Stimulated activated CD4-positive, alpha-beta T cell treated with anti-CD3 and anti-CD28 coated beads, Interleukin-12 subunit alpha, Interleukin-12 subunit beta, amount 100 ng/mL, for 4 hours (primary cell): ENCODE measurements at regions not wholly inside any gene's neighbourhood (a gene's known extent, or its start where the extent isn't known, plus 50 kb on each side); places are given as distances from the start of the nearest gene placed in this dataset.

Source experiments
- DNase-seq: peaks from one replicate; pipeline ENCODE4 v3.0.0-alpha.2; 2020

DNA sequence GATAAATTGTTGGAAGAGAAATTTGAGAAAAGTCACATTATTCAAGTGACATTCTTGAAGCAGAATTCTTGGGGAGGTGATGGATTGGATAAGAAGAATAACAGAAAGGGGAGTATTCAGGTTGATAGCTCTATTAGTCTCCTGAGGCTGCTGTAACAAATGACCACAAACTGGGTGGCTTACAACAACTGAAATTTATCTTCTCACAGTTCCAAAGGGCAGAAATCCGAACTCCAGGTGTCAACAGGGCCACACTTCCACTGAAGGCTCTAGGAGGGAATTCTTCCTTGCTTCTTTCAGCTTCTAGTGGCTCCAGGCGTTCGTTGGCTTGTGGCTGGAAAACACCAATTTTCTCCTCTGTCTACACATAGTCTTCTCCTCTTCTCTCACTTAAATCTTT, 99.8 kb downstream of the TES start:
- DNase-seq = no peak

DNA sequence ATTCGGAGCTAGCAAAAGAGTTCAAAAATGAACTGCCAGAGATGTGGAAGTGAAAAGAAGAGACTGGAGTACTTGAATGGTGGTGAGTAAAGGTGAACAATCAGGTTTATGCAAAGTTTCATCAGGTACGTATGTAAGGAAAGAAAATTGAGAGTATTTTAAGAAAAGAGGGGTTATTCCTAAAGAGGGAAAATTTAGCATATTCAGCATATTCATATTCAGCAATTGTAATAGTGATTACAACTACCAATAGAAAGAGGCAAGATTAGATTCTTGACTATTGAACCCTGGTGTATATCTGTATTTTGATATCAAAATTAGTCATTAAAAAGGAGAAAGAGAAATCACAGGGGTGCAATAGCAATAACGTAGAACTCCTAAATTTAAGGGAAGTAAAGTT, 100.9 kb downstream of the TES start:
- no peak for DNase-seq

DNA sequence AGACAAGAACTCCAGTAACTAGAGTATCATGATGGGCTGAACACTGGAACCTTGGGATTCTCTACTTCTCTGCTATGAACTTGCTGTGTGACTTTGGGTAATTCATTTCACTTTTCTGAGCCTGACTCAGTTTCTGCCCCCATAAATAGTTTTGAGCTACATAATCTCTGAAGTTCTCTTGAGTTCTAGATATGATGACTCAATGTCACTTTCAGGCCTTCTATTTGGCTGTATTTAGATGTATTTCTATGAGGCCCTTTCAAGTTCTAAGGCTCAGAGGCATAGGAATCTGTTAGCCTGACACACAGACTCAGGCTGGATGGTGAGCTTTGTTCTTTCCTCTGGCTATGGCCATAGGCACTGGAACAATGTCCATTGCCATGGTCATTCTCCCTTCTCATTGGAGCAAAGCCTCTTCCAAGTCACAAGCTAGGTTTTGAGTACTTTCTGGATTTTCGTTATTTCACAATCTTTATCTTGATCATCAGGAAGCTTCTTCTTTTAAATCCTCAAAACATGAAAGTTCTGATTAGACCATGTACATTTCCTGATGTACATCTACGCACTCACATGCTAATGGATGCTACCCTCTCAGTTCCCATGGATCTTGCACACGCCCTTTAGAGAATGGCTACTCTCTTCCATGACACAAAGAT, 101.6 kb downstream of the TES start:
- no peak for DNase-seq

DNA sequence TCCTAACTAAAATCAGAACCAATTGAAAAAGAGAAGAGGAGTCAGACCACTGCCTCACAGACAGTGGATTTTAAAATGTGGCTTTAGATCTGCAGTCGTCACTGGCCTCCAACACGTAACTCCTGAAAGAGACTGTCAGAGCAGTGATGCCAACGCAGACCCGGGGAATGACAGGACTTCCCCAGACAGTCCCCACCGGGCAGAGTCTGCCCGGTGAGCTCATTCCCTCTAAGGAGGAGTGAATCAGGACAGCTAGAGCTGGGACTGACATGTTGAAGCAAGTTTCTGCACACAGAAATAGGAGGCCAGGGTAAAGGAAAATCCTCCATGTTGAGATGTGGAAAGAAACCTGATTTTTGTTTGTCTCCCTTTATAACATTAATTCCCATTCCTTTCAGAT, 105.0 kb downstream of the TES start:
- DNase-seq = no peak

DNA sequence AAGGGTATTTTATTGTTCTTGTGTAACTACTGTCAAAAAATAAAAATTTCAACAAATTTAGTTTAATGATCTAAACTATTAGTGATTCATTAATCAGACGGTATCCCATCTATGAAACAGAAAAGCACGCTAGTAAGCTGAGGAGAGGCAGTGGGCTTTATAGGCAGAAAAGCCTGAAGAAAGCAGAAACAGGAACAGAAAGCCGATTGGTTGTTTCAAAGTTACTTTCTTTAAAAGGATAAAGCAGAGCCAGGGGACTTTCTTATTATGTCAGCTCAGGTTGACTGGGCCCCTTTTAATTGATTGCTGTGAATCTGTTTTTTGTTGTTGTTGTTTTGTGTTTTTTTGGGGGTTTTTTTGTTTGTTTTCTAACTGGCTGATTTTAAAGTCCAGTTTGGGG, 105.5 kb downstream of the TES start:
- no peak for DNase-seq

DNA sequence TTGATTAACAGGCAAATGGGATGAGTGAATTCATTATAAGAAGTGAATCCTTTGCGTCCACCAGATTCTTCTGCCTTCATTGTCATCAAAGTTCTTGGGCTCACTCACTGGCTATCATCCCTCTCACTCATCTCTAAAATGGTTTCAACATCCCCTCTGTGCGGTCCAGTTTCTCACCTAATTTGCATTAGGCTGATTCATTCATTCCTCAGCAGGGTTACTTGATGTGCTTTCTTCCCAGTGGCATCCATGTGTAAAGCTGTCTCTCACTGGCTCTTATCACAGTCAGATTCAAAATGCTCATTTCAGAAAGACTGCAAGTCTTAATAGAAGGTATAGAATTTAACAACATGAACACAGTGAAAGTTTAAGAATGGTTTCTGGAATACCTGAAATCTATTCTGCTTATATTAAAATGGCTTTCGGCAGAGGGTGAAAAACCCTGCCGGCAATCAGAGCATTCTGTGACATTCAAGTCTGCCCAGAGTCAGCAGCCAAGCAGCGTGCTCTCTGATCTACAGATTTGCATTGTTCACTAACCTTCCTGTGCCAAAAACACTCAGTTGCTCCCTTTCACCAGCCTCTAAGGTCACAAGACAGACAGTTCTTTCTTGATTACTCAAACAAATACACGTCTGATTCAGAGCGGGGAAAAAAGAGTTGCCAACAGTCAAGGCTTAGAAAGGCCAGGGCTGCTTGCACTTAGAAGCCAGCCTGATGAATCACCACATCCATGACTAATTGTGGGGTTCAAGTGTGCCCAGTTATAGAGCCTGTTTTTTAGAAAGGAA, 106.7 kb downstream of the TES start:
- DNase-seq = peak; percentile 1

DNA sequence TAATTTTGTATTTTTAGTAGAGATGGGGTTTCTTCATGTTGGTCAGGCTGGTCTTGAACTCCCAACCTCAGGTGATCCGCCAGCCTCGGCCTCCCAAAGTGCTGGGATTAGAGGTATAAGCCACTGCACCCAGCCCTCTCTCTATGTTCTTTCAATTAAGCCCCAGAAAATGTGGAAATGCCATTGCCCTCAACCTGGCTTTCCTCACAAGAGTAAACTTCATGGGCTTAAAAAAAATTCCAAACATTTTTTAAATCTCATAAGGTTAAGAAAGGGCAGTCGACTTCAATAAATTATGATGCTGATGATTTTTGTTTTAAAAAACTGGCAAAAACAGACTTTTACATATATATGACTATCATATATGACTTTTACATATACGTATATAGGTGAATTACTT, 107.6 kb downstream of the TES start:
- DNase-seq = no peak

DNA sequence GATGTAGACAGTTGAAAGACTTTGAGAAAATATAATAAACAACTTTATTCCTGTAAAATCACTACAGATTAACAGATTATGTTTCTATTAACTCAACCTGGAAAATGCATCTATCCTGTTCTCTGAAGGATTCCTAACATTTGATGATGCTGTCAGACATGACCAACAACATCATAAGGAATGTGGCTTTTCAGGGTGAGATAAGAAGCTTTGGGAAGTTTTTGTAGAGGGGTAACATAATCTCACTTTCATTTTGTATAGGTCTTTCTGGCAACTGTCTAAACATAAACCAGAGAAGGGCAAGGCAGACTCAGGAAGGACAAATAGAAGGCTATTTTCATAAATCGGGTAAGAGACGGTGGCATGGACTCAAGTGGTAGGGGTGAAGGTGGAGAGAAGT, 112.2 kb downstream of the TES start:
- no peak for DNase-seq

DNA sequence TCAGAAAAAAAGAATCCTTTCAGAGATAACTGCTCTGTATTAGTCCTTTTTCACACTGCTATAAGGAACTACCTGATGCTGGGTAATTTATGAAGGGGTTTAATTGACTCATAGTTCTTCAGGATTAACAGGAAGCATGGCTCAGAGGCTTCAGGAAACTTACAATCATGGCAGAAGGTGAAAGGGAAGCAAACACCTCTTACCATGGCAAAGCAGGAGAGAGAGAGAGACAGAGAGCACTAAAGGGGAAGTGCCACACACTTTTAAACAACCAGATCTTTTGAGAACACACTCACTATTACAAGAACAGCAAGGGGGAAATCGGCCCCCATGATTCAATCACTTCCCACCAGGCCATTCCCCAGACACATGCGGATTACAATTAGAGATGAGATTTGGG, 114.2 kb downstream of the TES start:
- no peak for DNase-seq

DNA sequence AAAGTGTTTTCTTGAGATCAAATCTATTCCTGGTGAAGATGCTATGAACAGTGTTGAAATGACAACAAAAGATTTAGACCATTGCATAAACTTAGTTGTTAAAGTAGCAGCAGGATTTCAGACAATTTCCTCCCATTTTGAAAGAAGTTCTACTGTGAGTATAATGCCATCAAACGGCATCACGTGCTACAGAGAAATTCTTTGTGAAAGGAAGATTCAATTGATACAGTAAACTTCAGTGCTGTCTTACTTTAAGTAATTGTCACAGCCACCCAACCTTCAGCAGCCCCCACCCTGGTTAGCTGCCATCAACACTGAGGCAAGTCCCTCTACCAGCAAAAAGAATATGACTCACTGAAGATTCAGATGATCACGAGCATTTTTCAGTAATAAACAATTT, 115.2 kb downstream of the TES start:
- no peak for DNase-seq

DNA sequence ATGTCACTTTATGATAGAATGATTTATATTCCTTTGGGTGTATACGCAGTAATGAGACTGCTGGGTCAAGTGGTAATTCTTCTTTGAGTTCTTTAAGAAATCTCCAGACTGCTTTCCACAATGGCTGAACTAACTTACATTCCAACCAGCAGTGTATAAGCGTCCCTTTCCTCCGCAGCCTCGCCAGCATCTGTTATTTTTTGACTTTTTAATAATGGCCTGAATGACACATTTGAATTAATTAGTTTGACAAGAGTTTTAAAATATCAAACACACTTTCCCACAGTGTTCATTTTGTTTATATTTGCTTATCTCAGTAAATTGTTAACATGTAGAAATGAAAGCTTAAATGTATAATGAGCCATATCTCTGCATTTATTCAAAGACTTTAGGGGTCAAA, 116.8 kb downstream of the TES start:
- DNase-seq = no peak

DNA sequence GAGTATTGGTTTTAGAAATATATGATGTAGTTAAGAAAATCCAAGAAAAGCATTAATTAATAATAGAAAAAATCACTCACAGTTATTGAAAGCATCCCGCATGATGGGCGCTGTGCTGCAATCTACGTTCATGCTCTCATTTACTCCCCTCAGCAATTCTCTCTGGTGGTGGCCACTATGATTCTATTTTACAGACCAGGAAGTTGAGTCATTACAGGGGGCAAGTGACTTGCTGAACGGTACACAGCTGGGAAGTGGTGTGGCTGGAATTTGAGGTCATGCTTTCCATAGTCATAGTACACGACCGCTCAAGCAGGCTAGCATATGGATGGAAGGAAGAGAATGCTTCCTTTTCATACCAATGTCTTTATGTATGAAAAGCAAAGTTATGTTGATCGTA, 117.4 kb downstream of the TES start:
- no peak for DNase-seq

DNA sequence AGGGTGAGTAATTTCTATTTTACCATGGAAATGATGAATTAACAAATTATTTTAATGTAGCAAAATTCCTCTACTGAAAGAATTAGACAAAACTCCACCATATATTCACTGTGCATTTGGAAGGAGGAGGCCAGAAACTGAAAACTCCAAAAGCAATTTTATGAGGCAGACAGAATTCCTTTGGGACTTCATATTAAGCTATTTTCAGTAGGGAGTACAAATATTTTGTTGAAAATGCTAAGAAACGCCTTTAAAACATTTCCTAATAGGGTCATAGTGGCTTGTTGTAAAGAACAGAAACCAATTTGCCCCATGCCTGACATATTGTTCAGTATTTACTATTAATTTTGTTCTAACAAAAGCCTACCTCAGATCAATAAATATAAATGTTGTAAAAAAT, 117.8 kb downstream of the TES start:
- no peak for DNase-seq

DNA sequence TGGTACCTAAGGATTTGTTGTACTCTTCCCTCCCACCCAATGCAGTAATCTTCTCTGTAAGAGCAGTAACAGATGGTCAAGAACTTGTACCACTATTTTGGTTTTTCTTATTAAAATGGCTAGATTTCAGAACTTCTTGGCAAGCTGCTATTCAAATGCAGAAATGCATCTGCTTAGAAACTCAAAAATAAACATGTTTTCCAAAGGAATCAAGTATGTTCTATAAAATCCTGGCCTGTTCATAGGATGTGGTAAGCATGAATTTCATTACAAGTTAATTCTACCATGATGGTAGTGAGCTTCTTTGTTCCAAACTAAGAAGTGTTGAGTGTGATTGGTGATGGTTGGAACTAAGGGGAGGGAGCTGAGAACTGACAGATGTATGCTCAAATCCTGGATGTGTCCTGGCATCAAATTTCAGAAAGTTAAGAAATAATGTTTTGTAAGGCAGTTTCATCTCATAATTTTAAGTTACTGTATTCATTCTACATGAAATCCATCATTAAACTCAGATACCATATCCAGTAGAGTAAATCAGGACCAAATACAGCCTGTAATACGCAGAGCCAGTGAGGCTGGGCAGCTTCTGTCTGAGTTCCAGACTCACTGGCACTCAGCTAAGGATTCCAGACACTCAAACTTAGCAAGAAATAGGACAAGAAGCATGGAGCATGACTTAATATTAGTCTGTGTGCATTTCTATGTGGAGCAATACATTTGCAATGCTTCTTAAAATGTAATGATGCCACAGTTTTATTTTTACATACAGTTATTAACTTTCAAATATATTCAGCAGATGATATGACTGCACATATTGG, 119.6 kb downstream of the TES start:
- no peak for DNase-seq

DNA sequence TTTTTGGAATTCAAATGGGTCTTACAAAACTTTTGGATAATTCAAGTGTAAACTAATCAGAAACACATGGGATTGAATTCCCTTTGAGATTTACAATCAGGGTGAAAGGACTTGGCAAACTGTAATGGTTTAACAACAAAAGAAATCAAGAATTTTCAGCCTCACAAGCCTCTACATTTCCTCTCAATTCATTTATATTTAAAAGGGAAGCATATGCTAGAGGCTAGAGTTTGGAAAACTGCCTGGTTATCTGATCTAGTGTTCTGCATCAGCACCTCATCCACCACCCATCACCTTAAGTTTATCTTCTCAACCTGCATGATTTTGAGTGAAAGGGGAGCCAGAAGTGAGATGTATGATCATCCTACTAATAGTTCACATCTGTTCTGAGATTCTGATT, 120.7 kb downstream of the TES start:
- no peak for DNase-seq

DNA sequence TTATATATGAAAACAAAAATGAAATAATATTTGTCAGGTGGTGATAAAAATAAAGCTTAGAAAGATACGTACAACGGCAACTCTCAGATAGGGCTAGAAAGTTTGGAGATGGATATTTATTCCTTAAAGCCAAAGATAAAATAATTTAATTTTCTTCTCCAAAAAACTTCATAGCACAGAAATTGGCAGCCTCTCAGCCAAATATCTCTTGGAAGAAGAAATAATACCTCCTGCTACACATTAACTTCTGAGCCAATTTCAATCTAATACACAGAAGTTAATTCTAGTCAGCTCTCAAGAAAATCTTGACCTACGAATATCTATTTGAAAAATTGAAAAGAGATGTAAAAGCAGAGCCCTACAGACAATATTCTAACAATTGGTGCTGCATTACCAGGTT, 122.4 kb downstream of the TES start:
- no peak for DNase-seq

DNA sequence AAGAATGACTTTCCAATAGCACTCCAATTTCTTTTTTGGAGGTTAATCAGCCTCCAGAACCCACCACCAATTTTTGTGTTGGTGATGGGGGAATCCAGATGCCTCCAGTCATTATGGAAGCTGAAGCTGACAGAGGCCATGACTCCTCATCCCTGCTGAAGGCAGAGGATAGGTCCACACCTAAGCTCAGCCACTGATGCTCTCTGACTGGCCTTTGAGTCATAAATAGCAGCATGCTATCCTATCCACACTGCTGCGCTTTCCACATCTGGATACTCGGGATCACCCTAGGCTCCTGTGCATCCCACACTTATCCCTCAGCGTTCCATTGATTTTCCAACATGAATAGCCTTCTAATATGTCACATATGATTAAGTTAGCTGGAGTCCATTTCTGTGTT, 124.2 kb downstream of the TES start:
- DNase-seq = no peak

DNA sequence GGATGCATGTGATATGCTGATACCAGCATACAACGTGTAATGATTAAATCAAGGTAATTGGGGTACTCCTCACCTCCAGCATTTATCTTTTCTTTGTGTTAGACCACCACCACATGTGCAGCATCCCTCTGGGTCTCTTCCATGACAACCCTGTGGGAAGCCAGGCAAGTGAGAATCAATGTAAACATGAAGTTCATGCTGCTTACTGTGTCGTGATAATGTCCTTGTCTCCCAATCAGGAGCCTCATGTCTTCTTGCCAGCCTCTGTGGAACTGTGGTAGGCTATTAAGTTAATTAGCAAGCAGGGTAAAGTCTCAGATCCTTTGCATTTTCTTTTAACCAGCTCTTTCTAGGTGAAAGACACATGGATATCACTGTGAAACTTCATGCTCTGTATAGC, 126.7 kb downstream of the TES start:
- no peak for DNase-seq

DNA sequence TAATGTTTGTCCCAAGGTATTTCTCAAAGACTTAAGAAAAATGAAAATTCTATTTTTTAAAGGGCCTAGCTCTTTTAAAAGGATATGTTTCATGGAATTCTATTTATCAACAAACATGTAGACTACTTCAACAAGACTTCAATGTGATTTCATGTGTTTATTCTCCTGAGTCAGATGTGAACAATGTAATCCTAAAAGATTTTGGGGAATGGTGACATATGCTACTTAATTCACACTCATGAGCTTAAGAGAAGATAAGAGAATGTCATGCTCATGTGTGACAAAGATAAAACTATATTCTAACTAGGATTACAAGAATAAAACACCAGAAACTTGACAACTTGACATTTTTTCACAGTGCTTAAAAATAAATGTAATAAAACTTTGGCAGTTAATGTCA, 127.5 kb downstream of the TES start:
- no peak for DNase-seq

DNA sequence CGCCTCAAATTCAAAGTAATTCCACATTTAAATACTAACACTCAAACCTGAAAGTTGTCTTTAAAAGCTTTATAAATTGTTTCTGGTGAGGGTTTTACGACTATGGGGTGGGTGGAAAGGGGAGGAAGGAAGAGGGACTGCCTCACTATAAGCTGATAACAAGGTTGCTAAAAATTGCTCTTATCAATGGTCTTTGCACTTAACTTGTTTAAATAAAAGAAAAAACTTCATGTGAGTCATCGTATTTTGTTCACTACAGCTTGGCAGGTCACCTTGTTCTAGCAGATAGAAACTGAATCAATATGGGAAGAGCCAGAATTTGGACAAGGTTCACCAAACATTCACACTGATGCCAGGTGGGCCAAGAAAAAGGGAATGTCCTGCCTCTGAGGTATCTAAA, 129.2 kb downstream of the TES start:
- DNase-seq = no peak

DNA sequence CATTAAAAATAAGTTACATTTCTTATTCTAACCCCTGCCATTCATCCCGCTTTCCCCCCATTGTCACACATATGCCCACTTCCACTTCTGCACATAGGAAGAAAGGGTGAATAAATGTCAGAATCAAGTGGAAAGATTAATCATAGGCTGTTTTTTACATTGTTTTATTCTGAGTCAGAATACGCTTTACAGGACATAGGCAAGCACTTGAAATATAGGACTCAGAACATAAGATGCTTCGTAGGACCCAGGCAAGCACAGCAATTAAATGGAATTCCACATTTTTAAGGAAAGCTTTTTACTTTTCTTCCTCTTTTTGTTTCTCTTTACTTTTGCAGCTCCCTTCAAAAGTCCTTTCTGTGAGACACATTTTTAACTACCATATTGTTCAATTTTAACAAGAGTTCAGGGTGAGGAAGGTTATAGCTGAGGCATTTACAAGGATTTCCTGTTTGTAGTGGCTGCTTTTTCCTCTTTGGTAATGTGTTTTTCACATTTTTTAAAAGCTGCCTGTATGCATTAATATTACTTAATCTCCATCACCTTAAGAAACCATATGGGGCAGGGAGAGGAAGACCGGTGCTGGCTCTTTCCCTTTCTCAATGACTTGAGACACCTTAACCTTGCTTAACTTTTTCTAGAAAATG, 130.0 kb downstream of the TES start:
- DNase-seq = no peak

DNA sequence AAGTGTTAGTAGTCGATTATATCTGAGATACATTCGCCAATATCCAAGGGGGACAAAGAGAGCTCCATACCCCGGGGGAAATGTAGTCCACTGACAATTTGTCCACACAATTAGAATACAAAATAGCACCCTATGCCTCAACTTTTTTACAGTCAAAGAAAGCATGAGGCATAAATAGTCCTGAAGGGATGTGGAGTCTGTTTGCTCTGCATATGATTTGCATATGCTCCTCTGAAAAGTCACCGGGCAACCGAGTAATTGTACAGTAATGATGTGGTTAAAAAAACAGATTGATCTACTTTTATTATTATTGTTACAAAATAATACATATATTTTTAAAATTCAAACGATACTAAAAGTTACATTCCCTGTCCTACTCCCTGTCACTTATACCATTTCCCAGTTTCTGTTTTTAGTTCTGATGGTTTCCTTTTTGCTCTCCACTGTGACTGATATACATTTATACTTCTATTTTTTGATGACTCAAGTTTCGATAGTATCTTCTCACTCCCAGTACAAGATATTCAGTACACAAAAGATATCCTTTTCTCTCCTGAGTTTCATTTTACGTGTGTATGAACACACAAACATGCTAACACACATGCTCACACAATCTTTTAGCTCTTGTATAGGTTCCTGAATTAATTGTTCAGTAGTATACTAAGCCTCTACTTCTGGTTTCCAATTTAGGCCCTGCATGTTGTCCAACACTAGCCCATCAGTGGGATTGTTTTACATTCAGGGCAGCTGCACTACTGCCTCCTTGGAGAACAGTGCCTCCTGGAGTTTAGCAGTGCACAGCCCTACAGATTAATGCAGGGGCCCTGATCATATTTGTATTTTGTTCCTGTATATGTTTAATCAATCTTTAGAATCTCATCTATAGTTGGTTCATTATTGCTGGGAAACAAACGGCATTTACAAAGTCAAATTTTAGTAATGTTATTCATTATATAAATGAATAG, 130.9 kb downstream of the TES start:
- no peak for DNase-seq
